ENCODE measurements at regions not wholly inside any gene's neighbourhood (a gene's known extent, or its start where the extent isn't known, plus 50 kb on each side); places are given as distances from the start of the nearest gene placed in this dataset.

DNA sequence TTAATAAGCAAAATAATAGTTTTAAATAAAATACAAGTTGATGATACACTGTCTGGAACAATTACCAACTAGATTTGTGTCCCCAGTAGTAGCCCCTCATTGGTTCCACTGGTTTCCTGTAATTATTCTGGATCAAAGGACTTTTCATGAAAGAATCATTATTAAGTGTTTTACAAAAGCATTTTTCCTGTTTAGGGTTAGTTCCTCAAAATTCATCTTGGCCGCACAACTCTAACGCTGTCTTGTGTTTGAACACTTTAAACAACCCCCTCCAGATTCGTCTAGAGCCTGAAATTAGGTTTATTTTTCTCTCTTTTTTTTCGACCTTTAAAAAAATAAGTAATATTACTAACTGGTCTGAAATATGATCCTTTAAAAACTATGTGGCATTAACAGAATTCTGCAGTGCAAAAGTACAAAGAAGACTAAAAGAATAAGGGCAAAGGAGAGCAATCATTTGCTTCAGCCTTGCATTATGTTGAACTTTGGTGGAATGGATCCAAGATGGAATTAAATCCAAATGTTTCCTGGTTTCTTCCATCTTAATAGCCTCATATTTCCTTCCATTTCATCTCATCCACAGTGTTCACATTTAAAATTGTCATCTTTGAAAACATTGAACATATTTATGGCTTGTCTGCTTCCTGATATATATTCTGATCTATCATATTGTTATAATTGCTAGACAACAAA, 678.4 kb downstream of the IRS1 start:
- TF ChIP-seq ZNF501 (tag by site-specific recombination; IDR thresholded peaks at IDR 0.05) (no peak), ZNF146 (tag by site-specific recombination; IDR thresholded peaks at IDR 0.05) (no peak), ZNF830 (tag by site-specific recombination; IDR thresholded peaks at IDR 0.05; ENCODE audit: low read depth) (no peak), ZNF274 (IDR thresholded peaks at IDR 0.05; ENCODE audit: low read length) (no peak), ZNF274 (tag by site-specific recombination; IDR thresholded peaks at IDR 0.05; ENCODE audit: borderline replicate concordance) (no peak), KLF10 (tag by site-specific recombination; IDR thresholded peaks at IDR 0.05) (no peak), ZBTB21 (tag by site-specific recombination; IDR thresholded peaks at IDR 0.05) (no peak), ZNF629 (tag by site-specific recombination; IDR thresholded peaks at IDR 0.05) (no peak), GLI4 (tag by site-specific recombination; IDR thresholded peaks at IDR 0.05) (no peak)
- TF ChIP-seq, protein P1, sequence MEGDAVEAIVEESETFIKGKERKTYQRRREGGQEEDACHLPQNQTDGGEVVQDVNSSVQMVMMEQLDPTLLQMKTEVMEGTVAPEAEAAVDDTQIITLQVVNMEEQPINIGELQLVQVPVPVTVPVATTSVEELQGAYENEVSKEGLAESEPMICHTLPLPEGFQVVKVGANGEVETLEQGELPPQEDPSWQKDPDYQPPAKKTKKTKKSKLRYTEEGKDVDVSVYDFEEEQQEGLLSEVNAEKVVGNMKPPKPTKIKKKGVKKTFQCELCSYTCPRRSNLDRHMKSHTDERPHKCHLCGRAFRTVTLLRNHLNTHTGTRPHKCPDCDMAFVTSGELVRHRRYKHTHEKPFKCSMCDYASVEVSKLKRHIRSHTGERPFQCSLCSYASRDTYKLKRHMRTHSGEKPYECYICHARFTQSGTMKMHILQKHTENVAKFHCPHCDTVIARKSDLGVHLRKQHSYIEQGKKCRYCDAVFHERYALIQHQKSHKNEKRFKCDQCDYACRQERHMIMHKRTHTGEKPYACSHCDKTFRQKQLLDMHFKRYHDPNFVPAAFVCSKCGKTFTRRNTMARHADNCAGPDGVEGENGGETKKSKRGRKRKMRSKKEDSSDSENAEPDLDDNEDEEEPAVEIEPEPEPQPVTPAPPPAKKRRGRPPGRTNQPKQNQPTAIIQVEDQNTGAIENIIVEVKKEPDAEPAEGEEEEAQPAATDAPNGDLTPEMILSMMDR (tag by site-specific recombination; IDR thresholded peaks at IDR 0.05): no peak
- TF ChIP-seq, protein P2, sequence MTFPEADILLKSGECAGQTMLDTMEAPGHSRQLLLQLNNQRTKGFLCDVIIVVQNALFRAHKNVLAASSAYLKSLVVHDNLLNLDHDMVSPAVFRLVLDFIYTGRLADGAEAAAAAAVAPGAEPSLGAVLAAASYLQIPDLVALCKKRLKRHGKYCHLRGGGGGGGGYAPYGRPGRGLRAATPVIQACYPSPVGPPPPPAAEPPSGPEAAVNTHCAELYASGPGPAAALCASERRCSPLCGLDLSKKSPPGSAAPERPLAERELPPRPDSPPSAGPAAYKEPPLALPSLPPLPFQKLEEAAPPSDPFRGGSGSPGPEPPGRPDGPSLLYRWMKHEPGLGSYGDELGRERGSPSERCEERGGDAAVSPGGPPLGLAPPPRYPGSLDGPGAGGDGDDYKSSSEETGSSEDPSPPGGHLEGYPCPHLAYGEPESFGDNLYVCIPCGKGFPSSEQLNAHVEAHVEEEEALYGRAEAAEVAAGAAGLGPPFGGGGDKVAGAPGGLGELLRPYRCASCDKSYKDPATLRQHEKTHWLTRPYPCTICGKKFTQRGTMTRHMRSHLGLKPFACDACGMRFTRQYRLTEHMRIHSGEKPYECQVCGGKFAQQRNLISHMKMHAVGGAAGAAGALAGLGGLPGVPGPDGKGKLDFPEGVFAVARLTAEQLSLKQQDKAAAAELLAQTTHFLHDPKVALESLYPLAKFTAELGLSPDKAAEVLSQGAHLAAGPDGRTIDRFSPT (tag by site-specific recombination; IDR thresholded peaks at IDR 0.05): no peak
- TF ChIP-seq, protein P3, sequence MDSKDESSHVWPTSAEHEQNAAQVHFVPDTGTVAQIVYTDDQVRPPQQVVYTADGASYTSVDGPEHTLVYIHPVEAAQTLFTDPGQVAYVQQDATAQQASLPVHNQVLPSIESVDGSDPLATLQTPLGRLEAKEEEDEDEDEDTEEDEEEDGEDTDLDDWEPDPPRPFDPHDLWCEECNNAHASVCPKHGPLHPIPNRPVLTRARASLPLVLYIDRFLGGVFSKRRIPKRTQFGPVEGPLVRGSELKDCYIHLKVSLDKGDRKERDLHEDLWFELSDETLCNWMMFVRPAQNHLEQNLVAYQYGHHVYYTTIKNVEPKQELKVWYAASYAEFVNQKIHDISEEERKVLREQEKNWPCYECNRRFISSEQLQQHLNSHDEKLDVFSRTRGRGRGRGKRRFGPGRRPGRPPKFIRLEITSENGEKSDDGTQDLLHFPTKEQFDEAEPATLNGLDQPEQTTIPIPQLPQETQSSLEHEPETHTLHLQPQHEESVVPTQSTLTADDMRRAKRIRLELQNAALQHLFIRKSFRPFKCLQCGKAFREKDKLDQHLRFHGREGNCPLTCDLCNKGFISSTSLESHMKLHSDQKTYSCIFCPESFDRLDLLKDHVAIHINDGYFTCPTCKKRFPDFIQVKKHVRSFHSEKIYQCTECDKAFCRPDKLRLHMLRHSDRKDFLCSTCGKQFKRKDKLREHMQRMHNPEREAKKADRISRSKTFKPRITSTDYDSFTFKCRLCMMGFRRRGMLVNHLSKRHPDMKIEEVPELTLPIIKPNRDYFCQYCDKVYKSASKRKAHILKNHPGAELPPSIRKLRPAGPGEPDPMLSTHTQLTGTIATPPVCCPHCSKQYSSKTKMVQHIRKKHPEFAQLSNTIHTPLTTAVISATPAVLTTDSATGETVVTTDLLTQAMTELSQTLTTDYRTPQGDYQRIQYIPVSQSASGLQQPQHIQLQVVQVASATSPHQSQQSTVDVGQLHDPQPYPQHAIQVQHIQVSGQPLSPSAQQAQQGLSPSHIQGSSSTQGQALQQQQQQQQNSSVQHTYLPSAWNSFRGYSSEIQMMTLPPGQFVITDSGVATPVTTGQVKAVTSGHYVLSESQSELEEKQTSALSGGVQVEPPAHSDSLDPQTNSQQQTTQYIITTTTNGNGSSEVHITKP (tag by site-specific recombination; IDR thresholded peaks at IDR 0.05): no peak
- TF ChIP-seq, protein P4, sequence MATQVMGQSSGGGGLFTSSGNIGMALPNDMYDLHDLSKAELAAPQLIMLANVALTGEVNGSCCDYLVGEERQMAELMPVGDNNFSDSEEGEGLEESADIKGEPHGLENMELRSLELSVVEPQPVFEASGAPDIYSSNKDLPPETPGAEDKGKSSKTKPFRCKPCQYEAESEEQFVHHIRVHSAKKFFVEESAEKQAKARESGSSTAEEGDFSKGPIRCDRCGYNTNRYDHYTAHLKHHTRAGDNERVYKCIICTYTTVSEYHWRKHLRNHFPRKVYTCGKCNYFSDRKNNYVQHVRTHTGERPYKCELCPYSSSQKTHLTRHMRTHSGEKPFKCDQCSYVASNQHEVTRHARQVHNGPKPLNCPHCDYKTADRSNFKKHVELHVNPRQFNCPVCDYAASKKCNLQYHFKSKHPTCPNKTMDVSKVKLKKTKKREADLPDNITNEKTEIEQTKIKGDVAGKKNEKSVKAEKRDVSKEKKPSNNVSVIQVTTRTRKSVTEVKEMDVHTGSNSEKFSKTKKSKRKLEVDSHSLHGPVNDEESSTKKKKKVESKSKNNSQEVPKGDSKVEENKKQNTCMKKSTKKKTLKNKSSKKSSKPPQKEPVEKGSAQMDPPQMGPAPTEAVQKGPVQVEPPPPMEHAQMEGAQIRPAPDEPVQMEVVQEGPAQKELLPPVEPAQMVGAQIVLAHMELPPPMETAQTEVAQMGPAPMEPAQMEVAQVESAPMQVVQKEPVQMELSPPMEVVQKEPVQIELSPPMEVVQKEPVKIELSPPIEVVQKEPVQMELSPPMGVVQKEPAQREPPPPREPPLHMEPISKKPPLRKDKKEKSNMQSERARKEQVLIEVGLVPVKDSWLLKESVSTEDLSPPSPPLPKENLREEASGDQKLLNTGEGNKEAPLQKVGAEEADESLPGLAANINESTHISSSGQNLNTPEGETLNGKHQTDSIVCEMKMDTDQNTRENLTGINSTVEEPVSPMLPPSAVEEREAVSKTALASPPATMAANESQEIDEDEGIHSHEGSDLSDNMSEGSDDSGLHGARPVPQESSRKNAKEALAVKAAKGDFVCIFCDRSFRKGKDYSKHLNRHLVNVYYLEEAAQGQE (tag by site-specific recombination; IDR thresholded peaks at IDR 0.05): no peak
